ENCODE measurements at regions not wholly inside any gene's neighbourhood (a gene's known extent, or its start where the extent isn't known, plus 50 kb on each side); places are given as distances from the start of the nearest gene placed in this dataset.

- no peak for DNase-seq (ENCODE audit: low read depth)
- H3K4me3 ChIP-seq (ENCODE audit: low read depth, low read length): no peak overlapping the region
- TF ChIP-seq, protein P1, sequence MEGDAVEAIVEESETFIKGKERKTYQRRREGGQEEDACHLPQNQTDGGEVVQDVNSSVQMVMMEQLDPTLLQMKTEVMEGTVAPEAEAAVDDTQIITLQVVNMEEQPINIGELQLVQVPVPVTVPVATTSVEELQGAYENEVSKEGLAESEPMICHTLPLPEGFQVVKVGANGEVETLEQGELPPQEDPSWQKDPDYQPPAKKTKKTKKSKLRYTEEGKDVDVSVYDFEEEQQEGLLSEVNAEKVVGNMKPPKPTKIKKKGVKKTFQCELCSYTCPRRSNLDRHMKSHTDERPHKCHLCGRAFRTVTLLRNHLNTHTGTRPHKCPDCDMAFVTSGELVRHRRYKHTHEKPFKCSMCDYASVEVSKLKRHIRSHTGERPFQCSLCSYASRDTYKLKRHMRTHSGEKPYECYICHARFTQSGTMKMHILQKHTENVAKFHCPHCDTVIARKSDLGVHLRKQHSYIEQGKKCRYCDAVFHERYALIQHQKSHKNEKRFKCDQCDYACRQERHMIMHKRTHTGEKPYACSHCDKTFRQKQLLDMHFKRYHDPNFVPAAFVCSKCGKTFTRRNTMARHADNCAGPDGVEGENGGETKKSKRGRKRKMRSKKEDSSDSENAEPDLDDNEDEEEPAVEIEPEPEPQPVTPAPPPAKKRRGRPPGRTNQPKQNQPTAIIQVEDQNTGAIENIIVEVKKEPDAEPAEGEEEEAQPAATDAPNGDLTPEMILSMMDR (conservative IDR thresholded peaks at IDR 0.05; ENCODE audit: low read depth, low read length): no peak
These were observed 418.1 kb downstream of the TSHZ3 start for GRCh38 chr19:30930941-30931706.

GRCh38 chr19:30927705-30928104 lies 421.5 kb downstream of the TSHZ3 start:
- DNase-seq (ENCODE audit: low read depth): no peak
- TF ChIP-seq, protein P1 (conservative IDR thresholded peaks at IDR 0.05; ENCODE audit: low read depth, low read length): no peak
- no peak overlapping the region for H3K4me3 ChIP-seq (ENCODE audit: low read depth, low read length)

GRCh38 chr19:30924670-30925069 lies 424.6 kb downstream of the TSHZ3 start:
- no peak for DNase-seq (ENCODE audit: low read depth)
- TF ChIP-seq, protein P1 (conservative IDR thresholded peaks at IDR 0.05; ENCODE audit: low read depth, low read length): no peak
- H3K4me3 ChIP-seq (ENCODE audit: low read depth, low read length): no peak overlapping the region

- no peak for DNase-seq (ENCODE audit: low read depth)
- no peak overlapping the region for H3K4me3 ChIP-seq (ENCODE audit: low read depth, low read length)
- TF ChIP-seq, protein P1 (conservative IDR thresholded peaks at IDR 0.05; ENCODE audit: low read depth, low read length): no peak
These were observed 425.1 kb downstream of the TSHZ3 start for GRCh38 chr19:30924069-30924636.

- no peak overlapping the region for H3K4me3 ChIP-seq (ENCODE audit: low read depth, low read length)
- no peak for DNase-seq (ENCODE audit: low read depth)
- TF ChIP-seq, protein P1 (conservative IDR thresholded peaks at IDR 0.05; ENCODE audit: low read depth, low read length): no peak
These were observed 425.6 kb downstream of the TSHZ3 start for GRCh38 chr19:30923621-30924020.

GRCh38 chr19:30923096-30923495 lies 426.1 kb downstream of the TSHZ3 start:
- DNase-seq (ENCODE audit: low read depth): no peak
- H3K4me3 ChIP-seq (ENCODE audit: low read depth, low read length): no peak overlapping the region
- TF ChIP-seq, protein P1 (conservative IDR thresholded peaks at IDR 0.05; ENCODE audit: low read depth, low read length): no peak

- TF ChIP-seq, protein P1 (conservative IDR thresholded peaks at IDR 0.05; ENCODE audit: low read depth, low read length): no peak
- DNase-seq (ENCODE audit: low read depth): no peak
- H3K4me3 ChIP-seq (ENCODE audit: low read depth, low read length): no peak overlapping the region
These were observed 429.0 kb downstream of the TSHZ3 start for GRCh38 chr19:30920222-30920621.

Measured in choroid plexus epithelial cell (primary cell).